ENCODE measurements at regions not wholly inside any gene's neighbourhood (a gene's known extent, or its start where the extent isn't known, plus 50 kb on each side); places are given as distances from the start of the nearest gene placed in this dataset.
"Not testable (repeated sequence)": the region's sequence is repeated elsewhere in the genome, so short reads cannot be mapped to it uniquely, and the experiment has no call there.

DNA sequence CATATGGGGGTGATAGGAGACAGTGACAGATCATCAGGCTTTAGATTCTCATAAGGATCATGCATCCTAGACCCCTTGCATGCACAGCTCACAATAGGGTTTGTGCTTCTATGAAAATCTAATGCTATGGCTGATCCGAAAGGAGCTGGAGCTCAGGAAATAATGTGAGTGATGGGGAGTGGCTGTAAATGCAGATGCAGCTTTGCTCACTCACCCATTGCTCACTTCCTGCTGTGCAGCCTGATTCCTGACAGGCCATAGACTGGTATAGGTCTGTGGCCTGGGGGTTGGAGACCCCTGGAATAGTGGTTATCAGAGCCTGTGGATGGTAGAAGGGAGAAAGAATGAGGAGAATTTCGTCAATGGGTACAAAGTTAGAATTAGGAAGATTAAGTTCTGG is 2751.1 kb downstream of the ARAP2 start:
- no peaks in the 10 kb centered on the region for H3K36me3 ChIP-seq (ENCODE audit: control insufficient read depth, insufficient read depth, low read length)
- in situ Hi-C loops (cut with HindIII; ENCODE audit: low pct_unique_long_range_greater_than_20kb, low sequenced_read_pairs) (no loop called here), intact Hi-C loops (cut with micrococcal nuclease; ENCODE audit: unreplicated experiment) (no loop called here)
- no peaks in the 10 kb centered on the region for H3K27me3 ChIP-seq (ENCODE audit: control insufficient read depth, insufficient read depth, low read length)
- POLR2A ChIA-PET: no interaction called here
- DNase-seq (ENCODE audit: low read depth, low spot score) (no peak), ATAC-seq (no peak)
- BruUV-seq (replicated peaks): no TSS peak
- H3K27ac ChIP-seq (ENCODE audit: low read length): no peak overlapping the region
- CTCF ChIA-PET: no interaction called here
- no peaks in the 10 kb centered on the region for H3K9me3 ChIP-seq (ENCODE audit: control insufficient read depth, insufficient read depth, low read depth, low read length)
- no peak for TF ChIP-seq SIN3A (IDR thresholded peaks at IDR 0.05; ENCODE audit: borderline replicate concordance, insufficient read depth, low read depth, low read length)
- TF ChIP-seq POLR2AphosphoS5 (IDR thresholded peaks at IDR 0.05; ENCODE audit: low read depth, low read length): no peak
- TF ChIP-seq, protein P1, sequence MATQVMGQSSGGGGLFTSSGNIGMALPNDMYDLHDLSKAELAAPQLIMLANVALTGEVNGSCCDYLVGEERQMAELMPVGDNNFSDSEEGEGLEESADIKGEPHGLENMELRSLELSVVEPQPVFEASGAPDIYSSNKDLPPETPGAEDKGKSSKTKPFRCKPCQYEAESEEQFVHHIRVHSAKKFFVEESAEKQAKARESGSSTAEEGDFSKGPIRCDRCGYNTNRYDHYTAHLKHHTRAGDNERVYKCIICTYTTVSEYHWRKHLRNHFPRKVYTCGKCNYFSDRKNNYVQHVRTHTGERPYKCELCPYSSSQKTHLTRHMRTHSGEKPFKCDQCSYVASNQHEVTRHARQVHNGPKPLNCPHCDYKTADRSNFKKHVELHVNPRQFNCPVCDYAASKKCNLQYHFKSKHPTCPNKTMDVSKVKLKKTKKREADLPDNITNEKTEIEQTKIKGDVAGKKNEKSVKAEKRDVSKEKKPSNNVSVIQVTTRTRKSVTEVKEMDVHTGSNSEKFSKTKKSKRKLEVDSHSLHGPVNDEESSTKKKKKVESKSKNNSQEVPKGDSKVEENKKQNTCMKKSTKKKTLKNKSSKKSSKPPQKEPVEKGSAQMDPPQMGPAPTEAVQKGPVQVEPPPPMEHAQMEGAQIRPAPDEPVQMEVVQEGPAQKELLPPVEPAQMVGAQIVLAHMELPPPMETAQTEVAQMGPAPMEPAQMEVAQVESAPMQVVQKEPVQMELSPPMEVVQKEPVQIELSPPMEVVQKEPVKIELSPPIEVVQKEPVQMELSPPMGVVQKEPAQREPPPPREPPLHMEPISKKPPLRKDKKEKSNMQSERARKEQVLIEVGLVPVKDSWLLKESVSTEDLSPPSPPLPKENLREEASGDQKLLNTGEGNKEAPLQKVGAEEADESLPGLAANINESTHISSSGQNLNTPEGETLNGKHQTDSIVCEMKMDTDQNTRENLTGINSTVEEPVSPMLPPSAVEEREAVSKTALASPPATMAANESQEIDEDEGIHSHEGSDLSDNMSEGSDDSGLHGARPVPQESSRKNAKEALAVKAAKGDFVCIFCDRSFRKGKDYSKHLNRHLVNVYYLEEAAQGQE (IDR thresholded peaks at IDR 0.05; ENCODE audit: insufficient read depth in 1 of 2, low read depth in 2 of 2, low read length in 1 of 2): no peak
- TF ChIP-seq, protein P2, sequence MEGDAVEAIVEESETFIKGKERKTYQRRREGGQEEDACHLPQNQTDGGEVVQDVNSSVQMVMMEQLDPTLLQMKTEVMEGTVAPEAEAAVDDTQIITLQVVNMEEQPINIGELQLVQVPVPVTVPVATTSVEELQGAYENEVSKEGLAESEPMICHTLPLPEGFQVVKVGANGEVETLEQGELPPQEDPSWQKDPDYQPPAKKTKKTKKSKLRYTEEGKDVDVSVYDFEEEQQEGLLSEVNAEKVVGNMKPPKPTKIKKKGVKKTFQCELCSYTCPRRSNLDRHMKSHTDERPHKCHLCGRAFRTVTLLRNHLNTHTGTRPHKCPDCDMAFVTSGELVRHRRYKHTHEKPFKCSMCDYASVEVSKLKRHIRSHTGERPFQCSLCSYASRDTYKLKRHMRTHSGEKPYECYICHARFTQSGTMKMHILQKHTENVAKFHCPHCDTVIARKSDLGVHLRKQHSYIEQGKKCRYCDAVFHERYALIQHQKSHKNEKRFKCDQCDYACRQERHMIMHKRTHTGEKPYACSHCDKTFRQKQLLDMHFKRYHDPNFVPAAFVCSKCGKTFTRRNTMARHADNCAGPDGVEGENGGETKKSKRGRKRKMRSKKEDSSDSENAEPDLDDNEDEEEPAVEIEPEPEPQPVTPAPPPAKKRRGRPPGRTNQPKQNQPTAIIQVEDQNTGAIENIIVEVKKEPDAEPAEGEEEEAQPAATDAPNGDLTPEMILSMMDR (IDR thresholded peaks at IDR 0.05): no peak
- no peak for TF ChIP-seq TCF7L2 (IDR thresholded peaks at IDR 0.05; ENCODE audit: low read depth, low read length)
- H3K4me1 ChIP-seq (ENCODE audit: control insufficient read depth, insufficient read depth, low read length): no peaks in the 10 kb centered on the region
- H3K4me3 ChIP-seq (ENCODE audit: low read depth in 2 of 2, low read length in 2 of 2): no peak overlapping the region

DNA sequence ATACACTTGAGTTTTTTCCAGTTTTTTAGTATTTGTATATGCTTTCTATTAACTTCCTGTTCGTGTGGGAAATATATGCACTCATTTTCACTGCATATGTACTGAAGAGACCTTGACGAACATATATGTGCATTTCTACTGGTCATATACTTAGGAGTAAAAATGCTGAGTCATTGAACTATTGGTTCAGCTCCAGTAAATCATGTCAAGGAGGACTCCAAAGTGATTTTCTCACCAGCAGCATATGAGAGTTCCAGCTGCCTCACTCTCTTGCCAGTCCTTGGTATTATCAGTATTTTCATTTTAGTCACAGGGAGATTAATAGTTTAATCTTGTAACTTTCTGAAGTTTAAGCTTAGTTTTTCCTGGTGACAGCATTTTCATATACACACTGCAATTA is 2750.2 kb downstream of the ARAP2 start:
- Histone ChIP-seq H3K27me3 (ENCODE audit: control insufficient read depth, insufficient read depth, low read length) (no peaks in the 10 kb centered on the region), H3K9me3 (ENCODE audit: control insufficient read depth, insufficient read depth, low read depth, low read length) (no peaks in the 10 kb centered on the region), H3K27ac (ENCODE audit: low read length) (no peak overlapping the region), H3K36me3 (ENCODE audit: control insufficient read depth, insufficient read depth, low read length) (no peaks in the 10 kb centered on the region), H3K4me1 (ENCODE audit: control insufficient read depth, insufficient read depth, low read length) (no peaks in the 10 kb centered on the region), H3K4me3 (ENCODE audit: low read depth in 2 of 2, low read length in 2 of 2) (no peak overlapping the region)
- intact Hi-C loops (cut with micrococcal nuclease; ENCODE audit: unreplicated experiment): no loop called here
- ChIA-PET CTCF (no interaction called here), POLR2A (no interaction called here)
- TF ChIP-seq, protein P2 (IDR thresholded peaks at IDR 0.05): no peak
- TF ChIP-seq TCF7L2 (IDR thresholded peaks at IDR 0.05; ENCODE audit: low read depth, low read length) (no peak), POLR2AphosphoS5 (IDR thresholded peaks at IDR 0.05; ENCODE audit: low read depth, low read length) (no peak), SIN3A (IDR thresholded peaks at IDR 0.05; ENCODE audit: borderline replicate concordance, insufficient read depth, low read depth, low read length) (no peak)
- TF ChIP-seq, protein P1 (IDR thresholded peaks at IDR 0.05; ENCODE audit: insufficient read depth in 1 of 2, low read depth in 2 of 2, low read length in 1 of 2): no peak
- DNase-seq (ENCODE audit: low read depth, low spot score): no peak
- in situ Hi-C loops (cut with HindIII; ENCODE audit: low pct_unique_long_range_greater_than_20kb, low sequenced_read_pairs): no loop called here
- BruUV-seq (replicated peaks): no TSS peak
- no peak for ATAC-seq

DNA sequence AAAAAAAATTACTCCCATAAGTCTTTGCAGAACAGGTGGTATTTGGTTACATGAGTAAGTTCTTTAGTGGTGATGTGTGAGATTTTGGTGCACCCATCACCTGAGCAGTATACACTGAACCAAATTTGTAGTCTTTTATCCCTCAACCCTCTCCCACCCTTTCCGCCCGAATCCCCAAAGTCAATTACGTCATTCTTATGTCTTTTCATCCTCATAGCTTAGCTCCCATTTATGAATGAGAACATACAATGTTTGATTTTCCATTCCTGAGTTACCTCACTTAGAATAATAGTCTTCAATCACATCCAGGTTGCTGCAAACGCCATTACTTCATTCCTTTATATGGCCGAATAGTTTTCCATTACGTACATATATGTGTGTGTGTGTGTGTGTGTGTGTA is 2742.7 kb downstream of the ARAP2 start:
- H3K4me3 ChIP-seq (ENCODE audit: low read depth in 2 of 2, low read length in 2 of 2); H3K36me3 ChIP-seq (ENCODE audit: control insufficient read depth, insufficient read depth, low read length); ATAC-seq; CTCF ChIA-PET; in situ Hi-C loops (cut with HindIII; ENCODE audit: low pct_unique_long_range_greater_than_20kb, low sequenced_read_pairs); H3K27me3 ChIP-seq (ENCODE audit: control insufficient read depth, insufficient read depth, low read length); H3K27ac ChIP-seq (ENCODE audit: low read length); H3K4me1 ChIP-seq (ENCODE audit: control insufficient read depth, insufficient read depth, low read length); intact Hi-C loops (cut with micrococcal nuclease; ENCODE audit: unreplicated experiment); H3K9me3 ChIP-seq (ENCODE audit: control insufficient read depth, insufficient read depth, low read depth, low read length); BruUV-seq (replicated peaks); POLR2A ChIA-PET; DNase-seq (ENCODE audit: low read depth, low spot score): not testable (repeated sequence)

All from Panc1 (cell line).